ENCODE measurements at regions not wholly inside any gene's neighbourhood (a gene's known extent, or its start where the extent isn't known, plus 50 kb on each side); places are given as distances from the start of the nearest gene placed in this dataset.
"Not testable (repeated sequence)": the region's sequence is repeated elsewhere in the genome, so short reads cannot be mapped to it uniquely, and the experiment has no call there.

DNA sequence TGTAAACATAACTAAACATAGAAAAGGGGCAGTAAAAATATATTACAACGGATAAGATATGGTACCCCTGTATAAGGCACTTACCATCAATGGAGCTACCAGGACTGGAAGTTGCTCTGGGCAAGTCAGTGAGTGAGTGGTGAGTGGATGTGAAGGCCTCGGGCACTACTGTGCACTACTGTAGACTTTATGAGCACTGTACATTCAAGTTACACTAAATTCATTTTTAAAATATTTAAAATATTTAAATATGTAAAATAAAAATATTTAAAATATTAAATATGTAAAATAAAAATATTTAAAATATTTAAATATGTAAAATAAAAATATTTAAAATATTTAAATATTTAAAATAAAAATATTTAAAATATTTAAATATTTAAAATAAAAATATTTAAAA, 73.6 kb downstream of the KLF15 start:
- H3K9ac ChIP-seq (ENCODE audit: low read depth in 1 of 2, low read length in 2 of 2): not testable (repeated sequence)

DNA sequence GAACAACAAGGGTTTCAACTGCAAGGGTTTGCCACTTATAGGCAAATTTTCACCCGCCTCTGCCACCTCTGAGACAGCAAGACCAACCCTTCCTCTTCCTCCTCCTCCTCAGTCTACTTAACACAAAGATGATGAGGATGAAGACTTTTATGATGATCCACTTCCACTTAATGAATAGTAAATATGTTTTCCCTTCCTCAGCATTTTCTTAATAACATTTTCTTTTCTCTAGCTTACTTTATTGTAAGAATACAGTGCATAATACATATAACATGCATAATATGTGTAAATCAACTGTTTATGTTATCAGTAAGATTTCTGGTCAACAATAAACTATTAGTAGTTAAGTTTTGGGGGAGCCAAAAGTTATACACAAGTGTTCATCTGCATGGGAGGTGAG, 77.4 kb downstream of the KLF15 start:
- H3K4me1 ChIP-seq (ENCODE audit: control insufficient read depth in 1 of 2, insufficient read depth in 2 of 2, low read length in 2 of 2): no peaks in the 10 kb centered on the region
- no peak overlapping the region for H3K4me3 ChIP-seq (ENCODE audit: low read depth in 1 of 2, low read length in 2 of 2)
- no peaks in the 10 kb centered on the region for H3K36me3 ChIP-seq (ENCODE audit: control insufficient read depth in 1 of 2, insufficient read depth in 2 of 2, low read length in 2 of 2)
- H3K27me3 ChIP-seq (ENCODE audit: control insufficient read depth in 1 of 2, insufficient read depth in 2 of 2, low read length in 2 of 2): peaks cover 0 to 6% of the 10 kb centered on the region in 2 donors
- no peak overlapping the region for H3K9ac ChIP-seq (ENCODE audit: low read depth in 1 of 2, low read length in 2 of 2)
- no peak overlapping the region for H3K27ac ChIP-seq (ENCODE audit: low read depth, low read length)
- no peaks in the 10 kb centered on the region for H3K9me3 ChIP-seq (ENCODE audit: control insufficient read depth in 1 of 2, low read length in 2 of 2)

More for the DNA sequence above, 73.6 kb downstream of the KLF15 start:
- not testable (repeated sequence) for H3K27ac ChIP-seq (ENCODE audit: low read depth, low read length); H3K4me3 ChIP-seq (ENCODE audit: low read depth in 1 of 2, low read length in 2 of 2); H3K9me3 ChIP-seq (ENCODE audit: control insufficient read depth in 1 of 2, low read length in 2 of 2); H3K36me3 ChIP-seq (ENCODE audit: control insufficient read depth in 1 of 2, insufficient read depth in 2 of 2, low read length in 2 of 2)
- peaks cover 14 to 15% of the 10 kb centered on the region in 2 donors for H3K27me3 ChIP-seq (ENCODE audit: control insufficient read depth in 1 of 2, insufficient read depth in 2 of 2, low read length in 2 of 2)
- peaks cover 13 to 15% of the 10 kb centered on the region in 2 donors for H3K4me1 ChIP-seq (ENCODE audit: control insufficient read depth in 1 of 2, insufficient read depth in 2 of 2, low read length in 2 of 2)

DNA sequence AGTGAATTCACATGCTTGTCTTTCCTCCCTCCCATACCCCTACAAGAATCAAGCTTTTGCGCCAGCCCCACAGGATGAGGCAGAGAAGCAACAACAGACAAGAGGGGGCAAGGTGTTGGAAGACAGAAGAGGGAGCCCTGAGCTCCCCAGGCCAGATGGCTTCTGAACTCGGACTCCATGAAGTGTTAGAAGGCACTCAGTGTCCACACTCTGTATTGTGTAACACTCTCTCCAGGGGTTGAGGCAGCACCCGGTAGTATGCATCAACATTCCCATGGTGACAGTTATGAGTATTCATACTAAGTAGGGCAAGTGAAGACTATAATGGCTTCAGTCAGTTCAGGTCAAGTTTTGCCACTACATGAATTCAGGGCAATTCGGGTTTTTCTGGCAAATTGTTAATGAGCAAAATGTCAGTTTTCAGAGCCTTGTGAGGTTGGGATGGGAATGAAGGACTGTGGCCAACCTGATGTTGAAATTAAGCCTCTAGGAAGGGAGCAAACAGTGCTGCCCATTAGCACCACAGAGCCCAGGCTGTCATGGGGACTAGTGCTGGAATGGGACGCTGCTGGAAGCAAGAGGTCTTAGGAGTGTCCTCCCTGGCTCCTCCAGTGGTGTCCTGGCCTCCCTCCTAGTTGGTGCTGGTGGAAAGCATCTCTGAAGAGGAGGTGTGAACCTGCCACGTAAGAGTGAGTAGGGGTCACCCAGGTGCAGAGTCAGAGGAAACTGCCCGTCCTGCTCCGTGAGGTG, 79.4 kb downstream of the KLF15 start:
- Histone ChIP-seq H3K27me3 (ENCODE audit: control insufficient read depth in 1 of 2, insufficient read depth in 2 of 2, low read length in 2 of 2) (peaks cover 0 to 6% of the 10 kb centered on the region in 2 donors), H3K9ac (ENCODE audit: low read depth in 1 of 2, low read length in 2 of 2) (no peak overlapping the region), H3K27ac (ENCODE audit: low read depth, low read length) (no peak overlapping the region), H3K9me3 (ENCODE audit: control insufficient read depth in 1 of 2, low read length in 2 of 2) (no peaks in the 10 kb centered on the region), H3K36me3 (ENCODE audit: control insufficient read depth in 1 of 2, insufficient read depth in 2 of 2, low read length in 2 of 2) (no peaks in the 10 kb centered on the region), H3K4me3 (ENCODE audit: low read depth in 1 of 2, low read length in 2 of 2) (no peak overlapping the region), H3K4me1 (ENCODE audit: control insufficient read depth in 1 of 2, insufficient read depth in 2 of 2, low read length in 2 of 2) (no peaks in the 10 kb centered on the region)

DNA sequence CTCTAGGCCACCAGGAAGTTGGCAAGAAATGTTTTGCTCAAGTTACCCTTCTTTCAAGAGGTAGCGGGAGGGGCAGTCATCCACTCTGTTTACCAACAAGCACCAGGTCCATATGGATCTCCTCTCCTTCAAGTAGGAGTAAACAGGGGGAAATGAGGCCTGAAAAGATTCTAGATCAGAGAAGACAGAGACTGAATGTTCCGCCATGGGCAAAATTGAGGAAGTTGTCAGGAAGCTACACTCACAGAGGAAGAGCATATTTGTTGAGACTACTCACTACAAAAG, 81.6 kb downstream of the KLF15 start:
- Histone ChIP-seq H3K36me3 (ENCODE audit: control insufficient read depth in 1 of 2, insufficient read depth in 2 of 2, low read length in 2 of 2) (no peaks in the 10 kb centered on the region), H3K9ac (ENCODE audit: low read depth in 1 of 2, low read length in 2 of 2) (no peak overlapping the region), H3K27ac (ENCODE audit: low read depth, low read length) (no peak overlapping the region)

DNA sequence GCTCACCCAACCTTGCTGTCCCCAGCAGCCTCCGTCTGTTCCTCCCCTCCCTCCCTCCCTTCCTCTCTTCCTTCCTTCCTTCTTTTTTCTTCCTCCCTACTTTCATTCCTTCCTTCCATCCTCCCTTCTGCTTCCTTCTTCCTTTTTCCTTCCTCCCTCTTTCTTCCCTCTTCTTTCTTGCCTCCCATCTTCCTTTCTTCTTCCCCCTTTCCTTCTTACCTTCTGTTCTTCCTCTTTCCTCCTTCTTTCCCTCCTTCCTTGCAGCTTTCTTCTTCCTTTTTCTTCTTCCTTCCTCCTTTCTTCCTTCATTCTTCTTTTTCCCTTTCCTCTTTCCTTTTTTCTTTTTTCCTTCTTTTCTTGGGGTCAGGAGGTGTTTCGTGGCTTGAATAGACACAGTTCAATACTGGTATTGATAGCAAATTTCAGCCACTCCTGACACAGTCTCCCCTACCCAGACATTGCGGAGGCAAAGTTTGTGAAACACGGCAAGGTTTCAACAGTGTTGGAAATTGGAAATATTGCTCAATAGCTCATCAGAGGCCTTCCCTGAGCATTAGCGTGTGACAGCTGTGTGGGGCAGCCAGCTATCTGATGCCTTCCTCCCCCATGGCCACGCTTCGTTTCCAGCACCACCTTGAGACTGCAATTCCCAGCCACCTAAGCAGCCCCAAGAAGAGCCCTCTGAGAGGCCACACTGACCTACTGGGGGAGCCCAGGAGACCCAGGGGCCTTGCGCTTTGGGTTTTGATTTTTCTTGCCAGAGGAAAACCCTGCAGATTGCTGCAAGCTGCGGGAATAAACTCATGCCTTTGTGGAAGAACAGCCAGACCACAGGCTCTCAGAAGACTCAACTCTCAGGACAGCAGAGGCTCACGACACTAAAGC, 82.2 kb downstream of the KLF15 start:
- H3K36me3 ChIP-seq (ENCODE audit: control insufficient read depth in 1 of 2, insufficient read depth in 2 of 2, low read length in 2 of 2): no peaks in the 10 kb centered on the region
- H3K27ac ChIP-seq (ENCODE audit: low read depth, low read length): no peak overlapping the region
- H3K4me1 ChIP-seq (ENCODE audit: control insufficient read depth in 1 of 2, insufficient read depth in 2 of 2, low read length in 2 of 2): no peaks in the 10 kb centered on the region
- H3K4me3 ChIP-seq (ENCODE audit: low read depth in 1 of 2, low read length in 2 of 2): no peak overlapping the region
- H3K9ac ChIP-seq (ENCODE audit: low read depth in 1 of 2, low read length in 2 of 2): no peak overlapping the region
- H3K27me3 ChIP-seq (ENCODE audit: control insufficient read depth in 1 of 2, insufficient read depth in 2 of 2, low read length in 2 of 2): peaks cover 0 to 3% of the 10 kb centered on the region in 2 donors
- no peaks in the 10 kb centered on the region for H3K9me3 ChIP-seq (ENCODE audit: control insufficient read depth in 1 of 2, low read length in 2 of 2)

More for the DNA sequence above, 81.6 kb downstream of the KLF15 start:
- peaks cover 0 to 3% of the 10 kb centered on the region in 2 donors for H3K27me3 ChIP-seq (ENCODE audit: control insufficient read depth in 1 of 2, insufficient read depth in 2 of 2, low read length in 2 of 2)
- no peaks in the 10 kb centered on the region for H3K4me1 ChIP-seq (ENCODE audit: control insufficient read depth in 1 of 2, insufficient read depth in 2 of 2, low read length in 2 of 2)
- H3K4me3 ChIP-seq (ENCODE audit: low read depth in 1 of 2, low read length in 2 of 2): no peak overlapping the region
- H3K9me3 ChIP-seq (ENCODE audit: control insufficient read depth in 1 of 2, low read length in 2 of 2): no peaks in the 10 kb centered on the region

DNA sequence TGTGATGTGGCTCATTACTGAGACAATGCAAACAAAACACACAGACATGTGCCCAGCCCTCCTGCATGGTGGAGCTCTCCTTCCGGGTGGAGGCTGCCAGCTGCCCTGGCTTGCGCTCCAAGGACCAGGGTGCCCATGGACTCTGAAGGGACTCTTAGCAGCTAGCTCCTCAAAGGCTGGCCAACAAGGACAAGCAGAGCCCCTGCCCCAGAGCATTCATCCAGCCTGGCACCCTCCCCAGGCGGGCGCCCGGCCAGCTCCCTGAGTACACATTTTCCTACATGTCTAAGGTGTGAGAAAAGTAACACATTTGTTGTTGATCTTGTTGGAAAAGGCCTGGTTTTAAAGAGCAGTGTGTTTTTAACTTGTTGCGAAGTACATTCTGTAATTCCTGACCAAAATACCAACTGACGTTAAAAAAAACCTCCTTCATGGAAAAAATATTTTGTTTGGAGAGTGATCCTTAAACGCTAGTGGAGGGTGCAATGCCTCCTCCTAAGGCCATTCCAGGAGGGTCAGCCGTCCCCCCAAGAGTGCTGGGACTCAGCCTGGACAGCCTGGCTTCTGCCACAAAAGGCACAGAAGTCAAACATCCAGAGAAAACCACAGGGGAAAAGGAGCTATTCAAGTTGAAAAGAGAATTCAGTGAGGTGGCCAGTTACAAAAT, 86.9 kb downstream of the KLF15 start:
- no peak overlapping the region for H3K9ac ChIP-seq (ENCODE audit: low read depth in 1 of 2, low read length in 2 of 2)
- peaks cover 0 to 15% of the 10 kb centered on the region in 2 donors for H3K27me3 ChIP-seq (ENCODE audit: control insufficient read depth in 1 of 2, insufficient read depth in 2 of 2, low read length in 2 of 2)
- H3K36me3 ChIP-seq (ENCODE audit: control insufficient read depth in 1 of 2, insufficient read depth in 2 of 2, low read length in 2 of 2): no peaks in the 10 kb centered on the region
- H3K27ac ChIP-seq (ENCODE audit: low read depth, low read length): no peak overlapping the region
- no peak overlapping the region for H3K4me3 ChIP-seq (ENCODE audit: low read depth in 1 of 2, low read length in 2 of 2)
- peaks cover 0 to 3% of the 10 kb centered on the region in 2 donors for H3K4me1 ChIP-seq (ENCODE audit: control insufficient read depth in 1 of 2, insufficient read depth in 2 of 2, low read length in 2 of 2)
- no peaks in the 10 kb centered on the region for H3K9me3 ChIP-seq (ENCODE audit: control insufficient read depth in 1 of 2, low read length in 2 of 2)

DNA sequence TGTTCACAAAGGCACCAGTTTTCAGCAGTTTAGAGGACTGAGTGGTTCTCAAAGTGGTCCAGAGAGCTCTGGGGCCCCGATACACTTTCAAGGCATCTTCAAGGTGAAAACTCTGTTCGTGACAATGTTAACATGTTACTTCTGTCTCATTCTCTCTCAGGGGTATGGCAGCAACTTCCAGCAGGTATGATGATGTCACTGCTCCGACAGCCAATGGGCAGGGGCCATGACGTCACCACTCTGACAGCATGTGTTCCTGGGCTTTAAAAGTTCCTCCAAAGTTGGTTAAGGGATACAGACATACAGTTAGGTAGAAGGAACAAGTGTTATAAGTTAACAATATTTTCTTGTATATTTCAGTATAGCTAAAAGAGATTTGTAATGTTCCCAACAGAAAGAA, 87.9 kb downstream of the KLF15 start:
- Histone ChIP-seq H3K4me1 (ENCODE audit: control insufficient read depth in 1 of 2, insufficient read depth in 2 of 2, low read length in 2 of 2) (peaks cover 0 to 3% of the 10 kb centered on the region in 2 donors), H3K9me3 (ENCODE audit: control insufficient read depth in 1 of 2, low read length in 2 of 2) (no peaks in the 10 kb centered on the region), H3K4me3 (ENCODE audit: low read depth in 1 of 2, low read length in 2 of 2) (no peak overlapping the region), H3K9ac (ENCODE audit: low read depth in 1 of 2, low read length in 2 of 2) (no peak overlapping the region), H3K27me3 (ENCODE audit: control insufficient read depth in 1 of 2, insufficient read depth in 2 of 2, low read length in 2 of 2) (peaks cover 0 to 21% of the 10 kb centered on the region in 2 donors), H3K36me3 (ENCODE audit: control insufficient read depth in 1 of 2, insufficient read depth in 2 of 2, low read length in 2 of 2) (no peaks in the 10 kb centered on the region), H3K27ac (ENCODE audit: low read depth, low read length) (no peak overlapping the region)

DNA sequence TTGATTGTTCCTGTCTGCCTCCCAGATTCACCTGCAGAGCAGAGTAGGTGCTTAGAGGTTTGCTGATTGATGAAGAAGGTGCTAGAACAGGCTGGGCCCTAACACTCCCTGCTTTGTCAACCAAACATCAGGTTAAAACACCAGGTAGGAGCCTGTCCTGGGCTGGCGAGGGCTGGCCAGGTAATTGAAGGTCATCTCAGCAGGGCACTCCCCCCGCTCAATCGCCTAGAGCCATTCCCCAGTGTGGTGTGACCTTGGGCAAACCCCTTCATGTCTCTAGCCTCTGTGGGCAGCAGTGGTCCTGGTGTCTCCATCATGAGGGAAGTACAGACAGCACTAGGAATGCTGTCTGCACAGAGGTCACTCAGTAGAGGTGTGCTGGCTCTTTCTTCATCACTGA, 88.3 kb downstream of the KLF15 start:
- H3K27me3 ChIP-seq (ENCODE audit: control insufficient read depth in 1 of 2, insufficient read depth in 2 of 2, low read length in 2 of 2): peaks cover 0 to 24% of the 10 kb centered on the region in 2 donors
- H3K27ac ChIP-seq (ENCODE audit: low read depth, low read length): no peak overlapping the region
- H3K36me3 ChIP-seq (ENCODE audit: control insufficient read depth in 1 of 2, insufficient read depth in 2 of 2, low read length in 2 of 2): no peaks in the 10 kb centered on the region
- peaks cover 0 to 3% of the 10 kb centered on the region in 2 donors for H3K4me1 ChIP-seq (ENCODE audit: control insufficient read depth in 1 of 2, insufficient read depth in 2 of 2, low read length in 2 of 2)
- H3K4me3 ChIP-seq (ENCODE audit: low read depth in 1 of 2, low read length in 2 of 2): no peak overlapping the region
- no peaks in the 10 kb centered on the region for H3K9me3 ChIP-seq (ENCODE audit: control insufficient read depth in 1 of 2, low read length in 2 of 2)
- H3K9ac ChIP-seq (ENCODE audit: low read depth in 1 of 2, low read length in 2 of 2): no peak overlapping the region

DNA sequence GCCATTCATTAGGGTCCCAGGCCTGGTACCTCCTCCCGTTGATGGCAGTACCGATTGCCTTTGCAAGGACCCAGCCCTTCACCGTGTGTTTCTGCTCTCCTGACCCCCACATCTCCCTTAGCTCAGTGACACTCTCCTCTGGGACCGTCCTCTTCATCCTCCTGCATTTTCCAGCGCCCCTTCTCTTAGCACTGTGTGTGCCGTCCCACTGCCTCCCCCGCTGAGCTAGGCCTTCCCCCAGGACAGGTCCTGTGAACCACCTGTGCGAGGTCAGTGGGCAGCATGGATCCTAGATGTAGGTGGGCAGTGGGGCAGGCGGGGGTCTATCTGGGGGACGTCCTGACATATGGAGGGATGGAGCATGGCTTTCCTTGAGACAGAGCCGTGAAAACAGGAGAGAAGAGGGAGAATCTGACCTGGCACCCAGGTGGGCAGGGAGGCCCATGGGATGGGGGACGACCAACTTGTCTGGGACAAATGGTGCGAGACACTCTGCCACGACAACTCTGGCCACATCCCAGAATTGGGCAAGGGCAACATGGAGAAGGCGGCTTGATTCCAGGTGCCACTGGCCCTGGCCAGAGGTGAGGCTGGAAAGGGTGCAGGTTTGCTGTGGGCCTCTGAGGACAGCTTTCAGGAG, 87.7 kb upstream of the ALDH1L1 start:
- no peak overlapping the region for H3K4me3 ChIP-seq (ENCODE audit: low read depth in 1 of 2, low read length in 2 of 2)
- no peak overlapping the region for H3K9ac ChIP-seq (ENCODE audit: low read depth in 1 of 2, low read length in 2 of 2)
- H3K27me3 ChIP-seq (ENCODE audit: control insufficient read depth in 1 of 2, insufficient read depth in 2 of 2, low read length in 2 of 2): peaks cover 0 to 29% of the 10 kb centered on the region in 2 donors
- no peaks in the 10 kb centered on the region for H3K36me3 ChIP-seq (ENCODE audit: control insufficient read depth in 1 of 2, insufficient read depth in 2 of 2, low read length in 2 of 2)
- H3K27ac ChIP-seq (ENCODE audit: low read depth, low read length): peak overlapping the region; percentile 73
- H3K9me3 ChIP-seq (ENCODE audit: control insufficient read depth in 1 of 2, low read length in 2 of 2): no peaks in the 10 kb centered on the region
- peaks cover 0 to 3% of the 10 kb centered on the region in 2 donors for H3K4me1 ChIP-seq (ENCODE audit: control insufficient read depth in 1 of 2, insufficient read depth in 2 of 2, low read length in 2 of 2)

Data from duodenal mucosa (tissue), 2 donors.